ENCODE measurements at regions not wholly inside any gene's neighbourhood (a gene's known extent, or its start where the extent isn't known, plus 50 kb on each side); places are given as distances from the start of the nearest gene placed in this dataset.

DNA sequence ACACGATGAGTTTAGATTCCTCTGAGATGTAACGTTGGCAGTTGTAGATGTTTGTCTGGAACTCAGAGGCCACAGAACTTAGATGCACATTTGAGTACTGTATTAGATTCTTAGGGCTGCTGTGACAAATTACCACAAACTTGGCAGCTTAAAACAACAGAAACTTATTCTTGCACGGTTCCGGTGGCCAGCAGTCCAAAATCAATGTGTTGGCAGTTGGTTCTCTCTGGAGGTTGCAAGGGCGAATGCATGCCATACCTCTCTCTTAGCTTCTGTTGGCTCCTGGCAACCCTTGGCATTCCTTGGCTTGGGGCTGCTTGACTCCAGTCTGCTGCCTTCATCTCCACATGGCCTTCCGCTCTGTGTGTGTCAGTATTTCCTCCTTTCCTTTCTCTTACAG is 118.9 kb downstream of the C12orf75 start:
- Histone ChIP-seq H3K4me3 (no peak overlapping the region), H3K4me1 (no peaks in the 10 kb centered on the region), H3K9me3 (no peaks in the 10 kb centered on the region), H3K27ac (no peak overlapping the region), H3K36me3 (no peaks in the 10 kb centered on the region), H3K27me3 (no peaks in the 10 kb centered on the region)
- DNase-seq (no peak), ATAC-seq (no peak)
- intact Hi-C loops (cut with DNase I), result no loop called here
- TF ChIP-seq, protein P1, sequence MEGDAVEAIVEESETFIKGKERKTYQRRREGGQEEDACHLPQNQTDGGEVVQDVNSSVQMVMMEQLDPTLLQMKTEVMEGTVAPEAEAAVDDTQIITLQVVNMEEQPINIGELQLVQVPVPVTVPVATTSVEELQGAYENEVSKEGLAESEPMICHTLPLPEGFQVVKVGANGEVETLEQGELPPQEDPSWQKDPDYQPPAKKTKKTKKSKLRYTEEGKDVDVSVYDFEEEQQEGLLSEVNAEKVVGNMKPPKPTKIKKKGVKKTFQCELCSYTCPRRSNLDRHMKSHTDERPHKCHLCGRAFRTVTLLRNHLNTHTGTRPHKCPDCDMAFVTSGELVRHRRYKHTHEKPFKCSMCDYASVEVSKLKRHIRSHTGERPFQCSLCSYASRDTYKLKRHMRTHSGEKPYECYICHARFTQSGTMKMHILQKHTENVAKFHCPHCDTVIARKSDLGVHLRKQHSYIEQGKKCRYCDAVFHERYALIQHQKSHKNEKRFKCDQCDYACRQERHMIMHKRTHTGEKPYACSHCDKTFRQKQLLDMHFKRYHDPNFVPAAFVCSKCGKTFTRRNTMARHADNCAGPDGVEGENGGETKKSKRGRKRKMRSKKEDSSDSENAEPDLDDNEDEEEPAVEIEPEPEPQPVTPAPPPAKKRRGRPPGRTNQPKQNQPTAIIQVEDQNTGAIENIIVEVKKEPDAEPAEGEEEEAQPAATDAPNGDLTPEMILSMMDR (IDR thresholded peaks at IDR 0.05), result no peak

DNA sequence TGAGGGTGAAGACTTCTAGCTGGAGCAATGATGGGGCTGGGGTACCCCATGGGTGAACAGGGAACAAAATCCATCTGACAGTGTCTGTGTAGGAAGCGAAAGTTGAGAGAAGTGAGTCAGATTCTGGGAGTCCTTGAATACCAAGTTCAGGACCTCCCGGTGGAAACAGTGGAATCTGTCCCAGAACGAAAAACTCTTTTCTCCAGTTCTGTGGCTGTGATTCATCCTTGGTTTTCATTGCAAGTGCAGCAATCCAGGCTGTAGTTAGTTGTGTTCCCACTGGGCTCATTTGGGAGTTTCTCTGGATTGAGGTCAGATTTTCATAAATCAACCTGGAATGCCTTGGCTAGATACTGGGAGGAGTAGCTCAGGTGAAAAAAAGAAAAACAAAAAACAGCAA is 120.7 kb downstream of the C12orf75 start:
- Histone ChIP-seq H3K27me3 (no peaks in the 10 kb centered on the region), H3K9me3 (no peaks in the 10 kb centered on the region), H3K4me1 (no peaks in the 10 kb centered on the region), H3K27ac (no peak overlapping the region), H3K36me3 (no peaks in the 10 kb centered on the region), H3K4me3 (no peak overlapping the region)
- no peak for DNase-seq
- no peak for ATAC-seq
- intact Hi-C loops (cut with DNase I), result no loop called here
- TF ChIP-seq, protein P1 (IDR thresholded peaks at IDR 0.05), result no peak

DNA sequence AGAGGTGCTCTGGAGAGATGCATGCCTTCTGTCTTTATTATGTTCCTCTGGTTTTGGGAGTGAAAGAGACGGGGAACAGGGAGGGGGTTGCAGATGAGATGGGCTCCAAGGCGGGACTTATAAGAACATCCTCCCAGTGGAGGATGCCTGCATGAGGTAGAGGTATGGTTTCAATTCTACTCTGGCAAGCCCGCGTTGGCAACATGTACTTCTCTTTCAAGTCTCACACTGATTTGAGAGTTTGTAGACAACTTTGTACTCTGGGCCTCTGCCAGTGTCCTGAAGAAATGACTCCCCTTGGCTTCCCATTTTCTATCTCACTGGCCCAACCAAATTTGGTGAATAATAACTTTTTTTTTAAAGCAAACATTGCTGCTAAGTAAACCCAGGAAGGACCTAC is 121.3 kb downstream of the C12orf75 start:
- intact Hi-C loops (cut with DNase I), result no loop called here
- ATAC-seq (no peak), DNase-seq (no peak)
- H3K36me3 ChIP-seq, result no peaks in the 10 kb centered on the region
- no peak overlapping the region for H3K27ac ChIP-seq
- H3K27me3 ChIP-seq, result no peaks in the 10 kb centered on the region
- TF ChIP-seq, protein P1 (IDR thresholded peaks at IDR 0.05), result no peak
- H3K9me3 ChIP-seq, result no peaks in the 10 kb centered on the region
- no peaks in the 10 kb centered on the region for H3K4me1 ChIP-seq
- H3K4me3 ChIP-seq, result no peak overlapping the region

DNA sequence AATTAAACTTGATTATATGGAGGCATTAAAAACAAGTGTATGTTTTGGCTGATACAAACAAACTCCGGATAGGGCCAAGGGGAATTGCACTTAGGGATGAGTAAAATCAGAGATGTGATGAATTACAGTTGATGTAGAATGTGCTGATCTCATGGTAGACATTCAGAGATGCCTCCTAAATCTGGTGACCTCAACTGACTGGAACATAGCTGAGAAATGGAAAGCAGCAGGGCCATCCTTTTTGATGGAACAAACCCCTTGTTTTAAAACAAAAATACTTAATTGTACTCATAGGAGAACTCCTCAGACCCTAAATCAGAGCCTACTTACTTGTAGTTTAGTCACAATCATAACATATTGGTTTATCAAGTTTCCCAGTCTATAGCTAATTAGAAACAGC is 122.8 kb downstream of the C12orf75 start:
- no peak overlapping the region for H3K27ac ChIP-seq
- no peaks in the 10 kb centered on the region for H3K4me1 ChIP-seq
- no peaks in the 10 kb centered on the region for H3K9me3 ChIP-seq
- ATAC-seq (no peak), DNase-seq (no peak)
- H3K36me3 ChIP-seq, result no peaks in the 10 kb centered on the region
- no peak overlapping the region for H3K4me3 ChIP-seq
- intact Hi-C loops (cut with DNase I), result no loop called here
- TF ChIP-seq, protein P1 (IDR thresholded peaks at IDR 0.05), result no peak
- no peaks in the 10 kb centered on the region for H3K27me3 ChIP-seq

DNA sequence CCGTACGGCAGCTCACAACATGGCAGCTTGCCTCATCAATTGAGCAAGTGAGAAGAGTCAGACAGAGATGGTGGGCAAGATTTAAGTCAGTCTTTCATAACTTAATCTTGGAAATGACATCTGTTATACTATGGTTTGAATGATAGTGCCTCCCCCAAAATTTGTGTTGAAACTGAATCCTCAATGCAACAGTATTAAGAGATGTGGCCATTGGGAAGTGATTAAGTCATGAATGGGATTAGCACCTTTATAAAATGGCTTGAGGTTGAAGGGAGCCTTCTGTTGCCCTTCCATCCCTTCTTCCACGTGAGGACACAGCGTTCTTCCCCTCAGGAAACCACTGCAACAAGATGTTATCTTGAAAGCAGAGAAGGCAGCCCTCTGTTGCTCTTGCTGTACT is 124.2 kb downstream of the C12orf75 start:
- no peak for ATAC-seq
- TF ChIP-seq, protein P1 (IDR thresholded peaks at IDR 0.05), result no peak

DNA sequence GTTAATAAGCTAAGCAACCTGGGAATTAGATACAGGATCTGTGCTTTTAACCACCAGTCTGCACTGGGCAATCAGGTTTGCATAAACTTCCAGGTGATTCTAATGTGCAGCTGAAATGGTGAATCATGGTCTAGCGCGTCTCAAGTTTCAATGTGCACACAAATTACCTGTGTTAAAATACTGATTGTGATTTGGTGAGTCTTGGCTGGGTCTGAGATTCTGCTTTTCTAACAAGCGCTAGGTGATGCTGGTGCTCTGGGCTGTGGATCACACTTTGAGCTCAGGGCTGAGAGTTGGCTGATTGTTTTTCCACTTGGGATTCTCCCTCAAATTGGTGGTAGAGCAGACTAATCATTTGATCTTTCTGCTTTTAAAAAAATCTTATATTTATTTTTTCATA is 124.8 kb downstream of the C12orf75 start:
- no peaks in the 10 kb centered on the region for H3K9me3 ChIP-seq
- DNase-seq, result no peak
- H3K27ac ChIP-seq, result no peak overlapping the region
- no peaks in the 10 kb centered on the region for H3K36me3 ChIP-seq
- H3K4me1 ChIP-seq, result no peaks in the 10 kb centered on the region
- no peak for ATAC-seq
- no peaks in the 10 kb centered on the region for H3K27me3 ChIP-seq
- TF ChIP-seq, protein P1 (IDR thresholded peaks at IDR 0.05), result no peak
- no peak overlapping the region for H3K4me3 ChIP-seq
- intact Hi-C loops (cut with DNase I), result no loop called here

More for the DNA sequence above, 124.2 kb downstream of the C12orf75 start:
- H3K27ac ChIP-seq, result no peak overlapping the region
- no peaks in the 10 kb centered on the region for H3K27me3 ChIP-seq
- no peaks in the 10 kb centered on the region for H3K9me3 ChIP-seq
- H3K4me3 ChIP-seq, result no peak overlapping the region
- H3K4me1 ChIP-seq, result no peaks in the 10 kb centered on the region
- H3K36me3 ChIP-seq, result no peaks in the 10 kb centered on the region
- intact Hi-C loops (cut with DNase I), result no loop called here
- no peak for DNase-seq
